Skeletal muscle tissue (tissue), 3 donors: ENCODE measurements at regions not wholly inside any gene's neighbourhood (a gene's known extent, or its start where the extent isn't known, plus 50 kb on each side); places are given as distances from the start of the nearest gene placed in this dataset.

Experiments
- H3K27ac ChIP-seq: one replicate; pipeline ENCODE4 v1.7.0; 2013; ENCODE audit warnings: mild to moderate bottlenecking, low read depth, low read length, inconsistent platforms
- H3K27me3 ChIP-seq, 3 donors: one replicate each; pipeline ENCODE4 v1.7.0; 2013; ENCODE audit warnings: low read length in 3 of 3; ENCODE audit not compliant: control insufficient read depth in 3 of 3, insufficient read depth in 3 of 3
- H3K36me3 ChIP-seq, 3 donors: one replicate each; pipeline ENCODE4 v1.7.0; 2013; ENCODE audit warnings: low read length in 3 of 3; ENCODE audit not compliant: control insufficient read depth in 3 of 3, insufficient read depth in 3 of 3
- H3K4me1 ChIP-seq, 3 donors: one replicate each; pipeline ENCODE4 v1.7.0; 2013; ENCODE audit warnings: low read length in 3 of 3, mild to moderate bottlenecking in 3 of 3; ENCODE audit not compliant: control insufficient read depth in 3 of 3, insufficient read depth in 3 of 3
- H3K4me3 ChIP-seq, 3 donors: one replicate each; pipeline ENCODE4 v1.7.0; 2013; ENCODE audit warnings: low read length in 3 of 3
- H3K9ac ChIP-seq, 3 donors: one replicate each; pipeline ENCODE4 v1.7.0; 2013; ENCODE audit warnings: low read length in 3 of 3, mild to moderate bottlenecking in 3 of 3, moderate library complexity in 2 of 3, low read depth in 1 of 3
- H3K9me3 ChIP-seq, 3 donors: one replicate each; pipeline ENCODE4 v1.7.0; 2013; ENCODE audit warnings: low read length in 3 of 3; ENCODE audit not compliant: control insufficient read depth in 3 of 3
- donor health status: Osteomylitis.

- Histone ChIP-seq H3K27ac (no peak overlapping the region), H3K4me1 (no peaks in the 10 kb centered on the region), H3K36me3 (no peaks in the 10 kb centered on the region), H3K9ac (no peak overlapping the region), H3K27me3 (no peaks in the 10 kb centered on the region), H3K4me3 (no peak overlapping the region), H3K9me3 (no peaks in the 10 kb centered on the region)
Measured at GRCh38 chr13:100734194-100734720, 59.7 kb upstream of the TMTC4 start.

- Histone ChIP-seq H3K4me1 (no peaks in the 10 kb centered on the region), H3K4me3 (no peak overlapping the region), H3K36me3 (no peaks in the 10 kb centered on the region), H3K27ac (no peak overlapping the region), H3K27me3 (peaks cover 0 to 1% (median 0%) of the 10 kb centered on the region in 3 donors), H3K9me3 (peaks cover 0 to 1% (median 0%) of the 10 kb centered on the region in 3 donors), H3K9ac (no peak overlapping the region)
Measured at GRCh38 chr13:100733261-100733660, 58.7 kb upstream of the TMTC4 start.

GRCh38 chr13:100728201-100728600, 53.6 kb upstream of the TMTC4 start:
- Histone ChIP-seq H3K27me3 (peaks cover 0 to 3% (median 0%) of the 10 kb centered on the region in 3 donors), H3K4me1 (no peaks in the 10 kb centered on the region), H3K9me3 (peaks cover 0 to 9% (median 0%) of the 10 kb centered on the region in 3 donors), H3K4me3 (no peak overlapping the region), H3K36me3 (no peaks in the 10 kb centered on the region), H3K9ac (no peak overlapping the region), H3K27ac (no peak overlapping the region)

GRCh38 chr13:100725472-100725871, 50.9 kb upstream of the TMTC4 start:
- Histone ChIP-seq H3K9ac (no peak overlapping the region), H3K27ac (no peak overlapping the region), H3K4me1 (no peaks in the 10 kb centered on the region), H3K36me3 (no peaks in the 10 kb centered on the region), H3K9me3 (peaks cover 0 to 9% (median 0%) of the 10 kb centered on the region in 3 donors), H3K4me3 (no peak overlapping the region), H3K27me3 (peaks cover 0 to 3% (median 0%) of the 10 kb centered on the region in 3 donors)

GRCh38 chr13:100724568-100724967, 50.0 kb upstream of the TMTC4 start:
- Histone ChIP-seq H3K27ac (no peak overlapping the region), H3K4me1 (no peaks in the 10 kb centered on the region), H3K27me3 (peaks cover 0 to 3% (median 0%) of the 10 kb centered on the region in 3 donors), H3K36me3 (no peaks in the 10 kb centered on the region), H3K4me3 (no peak overlapping the region), H3K9ac (no peak overlapping the region), H3K9me3 (peaks cover 0 to 9% (median 0%) of the 10 kb centered on the region in 3 donors)
